ENCODE measurements at regions not wholly inside any gene's neighbourhood (a gene's known extent, or its start where the extent isn't known, plus 50 kb on each side); places are given as distances from the start of the nearest gene placed in this dataset.

- no peak for DNase-seq (ENCODE audit: low read depth)
- H3K4me3 ChIP-seq (ENCODE audit: low read depth, low read length): no peak overlapping the region
- TF ChIP-seq CTCF (IDR thresholded peaks at IDR 0.05; ENCODE audit: insufficient read depth, low read depth, low read length, missing control alignments): no peak
Observed at GRCh38 chr7:153838591-153838990, 213.6 kb upstream of the DPP6 start.

- TF ChIP-seq CTCF (IDR thresholded peaks at IDR 0.05; ENCODE audit: insufficient read depth, low read depth, low read length, missing control alignments): no peak
- DNase-seq (ENCODE audit: low read depth): no peak
- H3K4me3 ChIP-seq (ENCODE audit: low read depth, low read length): no peak overlapping the region
Observed at GRCh38 chr7:153840861-153841260, 211.3 kb upstream of the DPP6 start.

- no peak overlapping the region for H3K4me3 ChIP-seq (ENCODE audit: low read depth, low read length)
- no peak for TF ChIP-seq CTCF (IDR thresholded peaks at IDR 0.05; ENCODE audit: insufficient read depth, low read depth, low read length, missing control alignments)
- no peak for DNase-seq (ENCODE audit: low read depth)
Observed at GRCh38 chr7:153847828-153848227, 204.4 kb upstream of the DPP6 start.

GRCh38 chr7:153852261-153852660, 199.9 kb upstream of the DPP6 start:
- no peak overlapping the region for H3K4me3 ChIP-seq (ENCODE audit: low read depth, low read length)
- DNase-seq (ENCODE audit: low read depth): no peak
- TF ChIP-seq CTCF (IDR thresholded peaks at IDR 0.05; ENCODE audit: insufficient read depth, low read depth, low read length, missing control alignments): no peak

GRCh38 chr7:153858355-153858754, 193.8 kb upstream of the DPP6 start:
- H3K4me3 ChIP-seq (ENCODE audit: low read depth, low read length): no peak overlapping the region
- no peak for DNase-seq (ENCODE audit: low read depth)
- no peak for TF ChIP-seq CTCF (IDR thresholded peaks at IDR 0.05; ENCODE audit: insufficient read depth, low read depth, low read length, missing control alignments)

GRCh38 chr7:153859239-153859638, 193.0 kb upstream of the DPP6 start:
- no peak for TF ChIP-seq CTCF (IDR thresholded peaks at IDR 0.05; ENCODE audit: insufficient read depth, low read depth, low read length, missing control alignments)
- no peak overlapping the region for H3K4me3 ChIP-seq (ENCODE audit: low read depth, low read length)
- DNase-seq (ENCODE audit: low read depth): no peak

Data from GM12865 (cell line).